Heart right ventricle (tissue), 16 donors: ENCODE measurements at regions not wholly inside any gene's neighbourhood (a gene's known extent, or its start where the extent isn't known, plus 50 kb on each side); places are given as distances from the start of the nearest gene placed in this dataset.

Source experiments
- ATAC-seq, 8 donors: fragments of 200-7000 bp; cut with Tn5 transposase; one replicate each; pipeline ENCODE4 v1.9.1; 2020; ENCODE audit warnings: mild to moderate bottlenecking in 8 of 8, moderate library complexity in 8 of 8, moderate number of reproducible peaks in 1 of 8
- DNase-seq, 2 donors: peaks; one replicate each; pipeline ENCODE4 v3.0.0-alpha.2; 2020
- H3K27ac ChIP-seq, 10 donors: fragments of 200-600 bp; sonication (generic) in 2 of 10; one replicate each; pipeline versions ENCODE4 v1.5.0 to v1.8.0; 2020 to 2022; ENCODE audit warnings: mild to moderate bottlenecking in 3 of 10
- H3K27me3 ChIP-seq, 7 donors: fragments of 200-600 bp; one replicate each; pipeline ENCODE4 v1.8.0; 2021 to 2022; ENCODE audit warnings: mild to moderate bottlenecking in 2 of 7
- H3K36me3 ChIP-seq, 9 donors: fragments of 200-600 bp; sonication (generic) in 1 of 9; one replicate each; pipeline versions ENCODE4 v1.5.0 to v1.8.0; 2020 to 2022; ENCODE audit warnings: mild to moderate bottlenecking in 2 of 9
- H3K4me1 ChIP-seq, 9 donors: fragments of 200-600 bp; sonication (generic) in 1 of 9; one replicate each; pipeline versions ENCODE4 v1.5.0 to v1.8.0; 2020 to 2022; ENCODE audit warnings: mild to moderate bottlenecking in 4 of 9
- H3K4me3 ChIP-seq, 10 donors: fragments of 200-600 bp; sonication (generic) in 2 of 10; one replicate each; pipeline versions ENCODE4 v1.5.0 to v1.8.0; 2020 to 2022; ENCODE audit warnings: mild to moderate bottlenecking in 7 of 10, moderate library complexity in 2 of 10
- H3K9me3 ChIP-seq, 11 donors: fragments of 200-600 bp in 10 of 11; sonication (generic) in 2 of 11; one replicate each; pipeline versions ENCODE4 v1.5.0 to v1.8.0; 2013 to 2022; ENCODE audit warnings: mild to moderate bottlenecking in 2 of 11, control low read depth in 1 of 11, moderate library complexity in 1 of 11
- CTCF ChIP-seq, 9 donors: fragments of 200-600 bp; sonication (generic) in 2 of 9; IDR thresholded peaks; one replicate each; pipeline versions ENCODE4 v1.5.0 to v1.8.0; 2021 to 2022; ENCODE audit warnings: antibody characterized with exemption in 9 of 9, mild to moderate bottlenecking in 5 of 9, moderate library complexity in 1 of 9
- WGBS, 2 donors: extraction: QIAGEN DNeasy Blood & Tissue Kit; methylation state at CpG; one replicate each; pipeline ENCODE4 v1.1.7; 2013; ENCODE audit warnings: inconsistent platforms in 1 of 2; 5-methylcytosine and 5-hydroxymethylcytosine counted together
- intact Hi-C, 10 donors: fragments of 100-400 bp; cut with DNase I; formaldehyde crosslinking; loops; one replicate each; pipeline versions ENCODE4 v1.11.1 to v1.14.2; 2022
- donor health status: Arrhythmogenic right ventricular cardiomyopathy.
- donor health status: ischemic (EF 13 %, LVEDD 7.1; RV severe dilation, severe dysfunction).
- donor health status: healthy with polysubstance abuse.
- donor health status: DM: no; HTN: yes; CAD: no.
- donor health status: DM: no; HTN: no; CAD: no.
- donor health status: ischemic (EF 25% LVEDD 6.9; RV normal size, moderate dysfunction).
- donor health status: ischemic (EF 25% LVEDD 5.7; RV mildly dilated, moderate dysfunction).
- donor health status: healthy.
- donor health status: DM: yes; HTN: yes; CAD: no.
- donor health status: Ischemic cardiomyopathy.
- donor health status: ischemic (EF 35%, LVEDD 5.7; RV mildly dilated, moderate dysfunction).
- donor health status: nonischemic (EF 11% LVEDD 7.7; RV severe dilation, severe dysfunction).
- donor health status: DM: yes; HTN: yes; CAD: no.
- donor health status: PGD.
- donor health status: ischemic (EF 29% LVEDD 5.4; RV normal size, mild dysfunction).
- donor health status: nonischemic (EF 23%, LVEDD 6.1; RV moderate dilation, normal function).

GRCh38 chr12:30578426-30578825 lies 117.2 kb downstream of the IPO8 start:
- WGBS, 2 donors, result 64 to 77% methylated on average over 5 of the region's 5 CpGs
- no peak overlapping the region for H3K27ac ChIP-seq
- no peak overlapping the region for H3K4me3 ChIP-seq
- ATAC-seq, result no peak
- intact Hi-C loops, result no loop called here
- peaks cover 0 to 3% (median 0%) of the 10 kb centered on the region in 9 donors for H3K4me1 ChIP-seq
- no peaks in the 10 kb centered on the region for H3K9me3 ChIP-seq
- H3K27me3 ChIP-seq, result no peaks in the 10 kb centered on the region
- TF ChIP-seq CTCF (IDR thresholded peaks at IDR 0.05), result no peak
- H3K36me3 ChIP-seq, result no peaks in the 10 kb centered on the region
- no peak for DNase-seq

- H3K9me3 ChIP-seq, result no peaks in the 10 kb centered on the region
- H3K27ac ChIP-seq, result no peak overlapping the region
- 86 to 100% methylated on average over 1 of the region's 1 CpG for WGBS, 2 donors
- ATAC-seq (peak in 1 of 8 donors; percentile 25), DNase-seq (no peak)
- no peaks in the 10 kb centered on the region for H3K36me3 ChIP-seq
- no peaks in the 10 kb centered on the region for H3K4me1 ChIP-seq
- TF ChIP-seq CTCF (IDR thresholded peaks at IDR 0.05), result no peak
- intact Hi-C loops, result no loop called here
- no peak overlapping the region for H3K4me3 ChIP-seq
- no peaks in the 10 kb centered on the region for H3K27me3 ChIP-seq
These were observed 122.5 kb downstream of the IPO8 start for GRCh38 chr12:30573145-30573544.

GRCh38 chr12:30570211-30570890 lies 125.3 kb downstream of the IPO8 start:
- Histone ChIP-seq H3K9me3 (peaks cover 0 to 7% (median 0%) of the 10 kb centered on the region in 11 donors), H3K27ac (no peak overlapping the region), H3K27me3 (no peaks in the 10 kb centered on the region), H3K4me1 (no peaks in the 10 kb centered on the region), H3K4me3 (no peak overlapping the region), H3K36me3 (no peaks in the 10 kb centered on the region)
- ATAC-seq, result no peak
- TF ChIP-seq CTCF (IDR thresholded peaks at IDR 0.05), result no peak
- DNase-seq, result no peak
- 68 to 73% methylated on average over 5 of the region's 5 CpGs for WGBS, 2 donors
- intact Hi-C loops, result no loop called here

GRCh38 chr12:30569426-30569825 lies 126.2 kb downstream of the IPO8 start:
- DNase-seq (no peak), ATAC-seq (no peak)
- Histone ChIP-seq H3K4me1 (no peaks in the 10 kb centered on the region), H3K27ac (no peak overlapping the region), H3K9me3 (peaks cover 0 to 7% (median 0%) of the 10 kb centered on the region in 11 donors), H3K36me3 (no peaks in the 10 kb centered on the region), H3K27me3 (no peaks in the 10 kb centered on the region), H3K4me3 (no peak overlapping the region)
- 69 to 92% methylated on average over 4 of the region's 4 CpGs for WGBS, 2 donors
- intact Hi-C loops, result loop anchor here in 1 of 10 donors (1.0 kb wide), 1 partner anchor 16 kb away; no protein-coding TSS in a partner anchor
- no peak for TF ChIP-seq CTCF (IDR thresholded peaks at IDR 0.05)
